NCI-H82 (cell line): ENCODE measurements at regions not wholly inside any gene's neighbourhood (a gene's known extent, or its start where the extent isn't known, plus 50 kb on each side); places are given as distances from the start of the nearest gene placed in this dataset.
A peak's percentile ranks its signal among the peaks of the same experiment; 100 is the strongest.
"Not testable (repeated sequence)": the region's sequence is repeated elsewhere in the genome, so short reads cannot be mapped to it uniquely, and the experiment has no call there.

ENCODE experiments used
- DNase-seq: peaks from one replicate; lab custom pipeline; 2025; lab: John Stamatoyannopoulos, UW

- DNase-seq, result peak; percentile 32
Observed at GRCh38 chr1:222240536-222241181, 307.2 kb downstream of the HHIPL2 start.

GRCh38 chr1:222239130-222239529 is 308.8 kb downstream of the HHIPL2 start:
- no peak for DNase-seq

- no peak for DNase-seq
Observed at GRCh38 chr1:222234351-222234750, 313.6 kb downstream of the HHIPL2 start.

GRCh38 chr1:222233444-222234158 is 314.3 kb downstream of the HHIPL2 start:
- no peak for DNase-seq

- no peak for DNase-seq
Observed at GRCh38 chr1:222232842-222233241, 315.1 kb downstream of the HHIPL2 start.

- peak; percentile 94 for DNase-seq
Observed at GRCh38 chr1:222229672-222230312, 318.1 kb downstream of the HHIPL2 start.

GRCh38 chr1:222225316-222225691 is 322.6 kb downstream of the HHIPL2 start:
- DNase-seq, result no peak

GRCh38 chr1:222224636-222225315 is 323.1 kb downstream of the HHIPL2 start:
- DNase-seq, result peak; percentile 47

- DNase-seq, result peak; percentile 69
Observed at GRCh38 chr1:222224156-222224555, 323.7 kb downstream of the HHIPL2 start.

- DNase-seq, result no peak
Observed at GRCh38 chr1:222223010-222223409, 324.9 kb downstream of the HHIPL2 start.

- no peak for DNase-seq
Observed at GRCh38 chr1:222216255-222216754, 331.6 kb downstream of the HHIPL2 start.

- no peak for DNase-seq
Observed at GRCh38 chr1:222210776-222211175, 337.1 kb downstream of the HHIPL2 start.

GRCh38 chr1:222204475-222204874 is 343.4 kb downstream of the HHIPL2 start:
- no peak for DNase-seq

GRCh38 chr1:222202831-222203230 is 345.1 kb downstream of the HHIPL2 start:
- no peak for DNase-seq

- no peak for DNase-seq
Observed at GRCh38 chr1:222196736-222197135, 351.2 kb downstream of the HHIPL2 start.

GRCh38 chr1:222196288-222196687 is 351.6 kb downstream of the HHIPL2 start:
- DNase-seq, result no peak

GRCh38 chr1:222195857-222196256 is 352.0 kb downstream of the HHIPL2 start:
- no peak for DNase-seq

GRCh38 chr1:222189218-222189617 is 358.7 kb downstream of the HHIPL2 start:
- no peak for DNase-seq

GRCh38 chr1:222187566-222188332 is 360.2 kb downstream of the HHIPL2 start:
- DNase-seq, result peak; percentile 7

- DNase-seq, result no peak
Observed at GRCh38 chr1:222182641-222183040, 365.3 kb downstream of the HHIPL2 start.

GRCh38 chr1:222181191-222181590 is 366.7 kb downstream of the HHIPL2 start:
- no peak for DNase-seq

GRCh38 chr1:222177496-222177895 is 370.4 kb downstream of the HHIPL2 start:
- DNase-seq, result not testable (repeated sequence)
